Neural progenitor cell (in vitro differentiated cells): ENCODE measurements at regions not wholly inside any gene's neighbourhood (a gene's known extent, or its start where the extent isn't known, plus 50 kb on each side); places are given as distances from the start of the nearest gene placed in this dataset.

Source experiments
- DNase-seq: peaks from one replicate; pipeline ENCODE4 v3.0.0-alpha.2; 2016; ENCODE audit warnings: low spot score
- H2AFZ ChIP-seq: fragments of 200-600 bp; sonication (generic); replicated peaks from 2 replicates; pipeline ENCODE4 v1.6.1; 2016; ENCODE audit warnings: antibody characterized with exemption
- H3F3A ChIP-seq: fragments of 200-600 bp; sonication (generic); 2 replicates; pipeline ENCODE4 v1.6.1; 2016; ENCODE audit warnings: antibody characterized with exemption, low read depth
- H3K27ac ChIP-seq: fragments of 200-600 bp; sonication (generic); 2 replicates; pipeline ENCODE4 v1.5.1; 2016; ENCODE audit warnings: mild to moderate bottlenecking
- H3K27me3 ChIP-seq: fragments of 200-600 bp; sonication (generic); 2 replicates; pipeline ENCODE4 v1.6.1; 2016; ENCODE audit warnings: mild to moderate bottlenecking, moderate library complexity
- H3K36me3 ChIP-seq: fragments of 200-600 bp; sonication (generic); 2 replicates; pipeline ENCODE4 v1.5.1; 2016
- H3K4me1 ChIP-seq: fragments of 200-600 bp; sonication (generic); 2 replicates; pipeline ENCODE4 v1.6.1; 2016; ENCODE audit warnings: mixed run types
- H3K4me2 ChIP-seq: fragments of 200-600 bp; sonication (generic); 2 replicates; pipeline ENCODE4 v1.6.1; 2016
- H3K4me3 ChIP-seq: fragments of 200-600 bp; sonication (generic); 2 replicates; pipeline ENCODE4 v1.5.1; 2016
- H3K79me2 ChIP-seq: fragments of 200-600 bp; sonication (generic); 2 replicates; pipeline ENCODE4 v1.6.1; 2016; ENCODE audit warnings: low read depth
- H3K9ac ChIP-seq: fragments of 200-600 bp; sonication (generic); 2 replicates; pipeline ENCODE4 v1.6.1; 2016
- H3K9me3 ChIP-seq: fragments of 200-600 bp; sonication (generic); 2 replicates; pipeline ENCODE4 v1.5.1; 2016; ENCODE audit warnings: low read depth
- H4K20me1 ChIP-seq: fragments of 200-600 bp; sonication (generic); 2 replicates; pipeline ENCODE4 v1.6.1; 2016; ENCODE audit warnings: low read depth
- H3K27ac Mint-ChIP-seq: 3 replicates; pipeline ENCODE4 v1.8.0; 2021; ENCODE audit warnings: mixed read lengths
- H3K27me3 Mint-ChIP-seq: 2 replicates; pipeline ENCODE4 v1.8.0; 2022; ENCODE audit warnings: low read depth, mild to moderate bottlenecking, inconsistent platforms, moderate library complexity, mixed read lengths; ENCODE audit not compliant: insufficient read depth
- H3K36me3 Mint-ChIP-seq: 3 replicates; pipeline ENCODE4 v1.8.0; 2021; ENCODE audit warnings: mixed read lengths
- H3K4me1 Mint-ChIP-seq: 3 replicates; pipeline ENCODE4 v1.8.0; 2021; ENCODE audit warnings: mixed read lengths
- H3K4me3 Mint-ChIP-seq: 3 replicates; pipeline ENCODE4 v1.8.0; 2021; ENCODE audit warnings: mild to moderate bottlenecking, moderate library complexity, mixed read lengths
- H3K9me3 Mint-ChIP-seq: 3 replicates; pipeline ENCODE4 v1.8.0; 2020; ENCODE audit warnings: mixed read lengths
- EZH2 ChIP-seq: fragments of 200-600 bp; sonication (generic); IDR thresholded peaks from 2 replicates; pipeline ENCODE4 v1.6.1; 2017; ENCODE audit warnings: antibody characterized with exemption, mild to moderate bottlenecking, moderate library complexity
- EZH2phosphoT487 ChIP-seq: fragments of 200-600 bp; sonication (generic); IDR thresholded peaks from 2 replicates; pipeline ENCODE4 v1.6.1; 2017; ENCODE audit warnings: antibody characterized with exemption
- TF ChIP-seq, protein P1 (sequence below): fragments of 200-600 bp; sonication (generic); IDR thresholded peaks from 2 replicates; pipeline ENCODE4 v1.5.1; 2017; ENCODE audit warnings: antibody characterized with exemption, mild to moderate bottlenecking

DNA sequence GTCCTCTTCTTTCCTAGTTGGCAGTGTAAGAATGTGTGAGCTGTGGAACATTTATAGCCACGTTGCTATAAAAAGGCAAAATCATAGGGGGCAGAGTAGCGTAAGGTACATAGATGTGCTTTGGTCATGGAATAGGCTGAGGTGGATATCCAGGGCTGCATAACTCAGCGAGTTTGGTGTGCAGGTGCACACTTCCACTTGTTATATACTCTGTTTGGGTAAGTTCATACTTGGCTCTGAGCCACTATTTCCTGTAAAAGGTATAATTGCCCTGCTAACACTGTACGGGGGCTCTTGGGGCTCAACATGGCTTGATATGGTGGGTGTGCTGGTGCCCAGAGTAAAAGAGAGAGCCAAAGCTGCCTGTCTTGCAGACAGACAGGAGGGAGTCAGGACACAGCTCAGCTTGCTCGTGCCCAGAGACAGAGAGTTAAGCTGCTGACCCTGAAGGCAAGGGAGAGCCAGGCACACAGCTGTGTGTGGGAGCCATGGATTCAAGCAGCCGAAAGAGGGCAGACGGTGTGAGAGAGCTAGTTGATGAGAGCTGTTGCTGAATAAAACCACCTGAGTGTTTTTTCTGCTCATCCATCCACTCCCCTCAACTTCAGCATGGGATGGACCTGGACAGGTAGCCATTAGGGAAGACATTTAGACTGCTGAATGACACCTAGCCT is 126.7 kb downstream of the DKK1 start:
- H3K4me3 ChIP-seq, result no peak overlapping the region
- H3K4me1 ChIP-seq, result peaks cover 12% of the 10 kb centered on the region
- Mint-ChIP-seq H3K4me3 (no peak overlapping the region), H3K27me3 (no peaks in the 10 kb centered on the region), H3K36me3 (no peaks in the 10 kb centered on the region), H3K4me1 (peaks cover 3% of the 10 kb centered on the region), H3K27ac (no peak overlapping the region), H3K9me3 (no peaks in the 10 kb centered on the region)
- no peak overlapping the region for H3K27ac ChIP-seq
- no peaks in the 10 kb centered on the region for H3K79me2 ChIP-seq
- H3K9ac ChIP-seq, result no peak overlapping the region
- TF ChIP-seq, protein P1, sequence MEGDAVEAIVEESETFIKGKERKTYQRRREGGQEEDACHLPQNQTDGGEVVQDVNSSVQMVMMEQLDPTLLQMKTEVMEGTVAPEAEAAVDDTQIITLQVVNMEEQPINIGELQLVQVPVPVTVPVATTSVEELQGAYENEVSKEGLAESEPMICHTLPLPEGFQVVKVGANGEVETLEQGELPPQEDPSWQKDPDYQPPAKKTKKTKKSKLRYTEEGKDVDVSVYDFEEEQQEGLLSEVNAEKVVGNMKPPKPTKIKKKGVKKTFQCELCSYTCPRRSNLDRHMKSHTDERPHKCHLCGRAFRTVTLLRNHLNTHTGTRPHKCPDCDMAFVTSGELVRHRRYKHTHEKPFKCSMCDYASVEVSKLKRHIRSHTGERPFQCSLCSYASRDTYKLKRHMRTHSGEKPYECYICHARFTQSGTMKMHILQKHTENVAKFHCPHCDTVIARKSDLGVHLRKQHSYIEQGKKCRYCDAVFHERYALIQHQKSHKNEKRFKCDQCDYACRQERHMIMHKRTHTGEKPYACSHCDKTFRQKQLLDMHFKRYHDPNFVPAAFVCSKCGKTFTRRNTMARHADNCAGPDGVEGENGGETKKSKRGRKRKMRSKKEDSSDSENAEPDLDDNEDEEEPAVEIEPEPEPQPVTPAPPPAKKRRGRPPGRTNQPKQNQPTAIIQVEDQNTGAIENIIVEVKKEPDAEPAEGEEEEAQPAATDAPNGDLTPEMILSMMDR, result peak; percentile 8
- TF ChIP-seq EZH2phosphoT487, result no peak
- H4K20me1 ChIP-seq, result no peaks in the 10 kb centered on the region
- no peaks in the 10 kb centered on the region for H3F3A ChIP-seq
- peak; percentile 57 for DNase-seq
- H3K9me3 ChIP-seq, result no peaks in the 10 kb centered on the region
- no peaks in the 10 kb centered on the region for H3K27me3 ChIP-seq
- H2AFZ ChIP-seq, result peak overlapping the region; percentile 50
- H3K36me3 ChIP-seq, result no peaks in the 10 kb centered on the region
- peak overlapping the region; percentile 11 for H3K4me2 ChIP-seq

DNA sequence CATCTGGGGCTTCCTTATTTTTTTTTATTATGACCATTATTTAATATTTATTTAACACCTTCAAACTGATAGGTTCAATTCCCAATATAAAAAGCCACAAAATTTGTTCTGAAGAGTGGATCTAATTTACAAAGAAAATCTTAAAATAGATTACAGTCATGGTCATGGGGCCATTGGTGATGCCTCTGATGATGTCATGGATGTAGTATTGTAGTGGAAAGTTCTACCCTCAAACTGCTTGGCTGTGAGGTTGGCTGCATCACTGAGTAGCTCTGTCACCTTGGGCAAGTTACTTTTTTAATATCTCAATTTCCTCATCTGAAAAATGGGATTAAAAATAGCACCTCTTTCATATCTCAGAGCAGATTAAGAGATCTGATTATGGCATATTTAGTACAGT is 128.5 kb downstream of the DKK1 start:
- Histone ChIP-seq H3K79me2 (no peaks in the 10 kb centered on the region), H3K9ac (no peak overlapping the region), H3K27me3 (no peaks in the 10 kb centered on the region), H3K4me3 (no peak overlapping the region), H3K4me2 (no peak overlapping the region), H3K4me1 (peaks cover 12% of the 10 kb centered on the region), H3K9me3 (no peaks in the 10 kb centered on the region), H2AFZ (no peak overlapping the region), H3F3A (no peaks in the 10 kb centered on the region), H3K36me3 (no peaks in the 10 kb centered on the region), H3K27ac (no peak overlapping the region), H4K20me1 (no peaks in the 10 kb centered on the region)
- Mint-ChIP-seq H3K4me1 (peaks cover 3% of the 10 kb centered on the region), H3K27ac (no peak overlapping the region), H3K4me3 (no peak overlapping the region), H3K36me3 (no peaks in the 10 kb centered on the region), H3K27me3 (no peaks in the 10 kb centered on the region), H3K9me3 (no peaks in the 10 kb centered on the region)
- DNase-seq, result no peak
- TF ChIP-seq EZH2phosphoT487 (no peak), EZH2 (no peak)
- TF ChIP-seq, protein P1, result no peak

DNA sequence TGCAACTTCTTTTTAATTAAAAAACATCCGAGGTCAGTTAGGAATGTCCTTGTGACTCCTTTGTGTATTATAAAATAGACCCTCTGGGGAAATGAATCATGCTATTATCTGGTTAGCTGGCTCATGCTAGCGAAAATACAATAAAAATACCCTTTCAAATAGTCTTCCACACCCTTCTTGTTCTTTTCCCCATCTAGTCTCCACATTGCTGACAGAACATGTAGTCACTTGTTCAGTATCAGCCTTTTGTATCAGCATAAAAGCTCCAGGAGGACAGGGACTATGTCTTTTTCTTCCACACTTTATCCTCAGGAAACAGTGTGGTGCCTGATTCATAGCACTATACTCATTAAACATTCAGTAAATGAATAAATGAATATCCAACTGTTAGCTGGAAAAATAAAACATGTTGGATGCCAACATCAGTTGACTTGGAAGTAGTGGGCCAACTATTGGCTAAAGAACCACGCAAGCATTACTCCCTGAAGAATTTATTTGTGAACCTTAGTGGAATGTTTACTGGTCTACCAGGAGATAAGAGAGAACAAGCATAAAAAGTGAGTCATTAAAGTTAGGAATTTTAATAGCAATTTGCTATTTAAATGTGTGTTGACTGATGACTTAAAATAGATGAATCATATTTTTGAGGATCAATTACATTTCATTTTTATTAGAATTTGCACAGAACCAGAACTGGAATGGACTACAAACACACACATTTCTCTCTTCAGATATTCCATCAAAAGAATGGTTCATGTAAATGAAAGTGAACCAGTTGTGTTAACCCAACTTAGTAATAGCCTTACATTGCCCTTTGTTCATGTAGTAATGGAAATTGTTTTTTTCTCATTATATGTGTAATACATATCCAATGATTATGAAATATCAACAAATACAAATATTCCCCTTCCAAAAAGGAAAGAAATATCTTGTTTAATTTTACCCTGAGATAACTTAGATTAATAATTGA is 129.6 kb downstream of the DKK1 start:
- DNase-seq, result no peak
- Histone ChIP-seq H2AFZ (no peak overlapping the region), H3K79me2 (no peaks in the 10 kb centered on the region), H3K4me2 (no peak overlapping the region), H4K20me1 (no peaks in the 10 kb centered on the region), H3K4me3 (no peak overlapping the region), H3K4me1 (peaks cover 12% of the 10 kb centered on the region), H3K36me3 (no peaks in the 10 kb centered on the region), H3K27me3 (no peaks in the 10 kb centered on the region), H3K9ac (no peak overlapping the region), H3K9me3 (no peaks in the 10 kb centered on the region), H3F3A (no peaks in the 10 kb centered on the region), H3K27ac (no peak overlapping the region)
- no peak overlapping the region for H3K27ac Mint-ChIP-seq
- H3K4me3 Mint-ChIP-seq, result no peak overlapping the region
- no peaks in the 10 kb centered on the region for H3K36me3 Mint-ChIP-seq
- TF ChIP-seq, protein P1, result no peak
- no peak for TF ChIP-seq EZH2
- TF ChIP-seq EZH2phosphoT487, result no peak
- peaks cover 5% of the 10 kb centered on the region for H3K4me1 Mint-ChIP-seq
- H3K27me3 Mint-ChIP-seq, result no peaks in the 10 kb centered on the region
- H3K9me3 Mint-ChIP-seq, result no peaks in the 10 kb centered on the region
